GM23338 (cell line): ENCODE measurements at regions not wholly inside any gene's neighbourhood (a gene's known extent, or its start where the extent isn't known, plus 50 kb on each side); places are given as distances from the start of the nearest gene placed in this dataset.

Source experiments
- ATAC-seq: fragments of 200-7000 bp; cut with Tn5 transposase; 3 replicates; pipeline ENCODE4 v1.9.1; 2020
- DNase-seq: peaks from one replicate; pipeline ENCODE4 v3.0.0-alpha.2; 2015; ENCODE audit warnings: low spot score
- H2AFZ ChIP-seq: fragments of 200-600 bp; sonication (generic); 2 replicates; pipeline ENCODE4 v1.8.0; 2016; ENCODE audit warnings: antibody characterized with exemption, mild to moderate bottlenecking, moderate library complexity
- H3F3A ChIP-seq: fragments of 200-600 bp; sonication (generic); replicated peaks from 2 replicates; pipeline ENCODE4 v1.8.0; 2017; ENCODE audit warnings: antibody characterized with exemption, mixed run types, low read depth
- H3K27ac ChIP-seq: fragments of 200-600 bp; sonication (generic); 2 replicates; pipeline ENCODE4 v1.6.1; 2016; ENCODE audit warnings: low read depth
- H3K27me3 ChIP-seq: fragments of 200-600 bp; sonication (generic); 2 replicates; pipeline ENCODE4 v1.8.0; 2016; ENCODE audit warnings: mild to moderate bottlenecking, mixed run types, moderate library complexity; ENCODE audit not compliant: insufficient read depth
- H3K36me3 ChIP-seq: fragments of 200-600 bp; sonication (generic); 2 replicates; pipeline ENCODE4 v1.8.0; 2016; ENCODE audit warnings: mild to moderate bottlenecking; ENCODE audit not compliant: insufficient read depth
- H3K4me1 ChIP-seq: fragments of 200-600 bp; sonication (generic); 2 replicates; pipeline ENCODE4 v1.8.0; 2016; ENCODE audit warnings: mild to moderate bottlenecking, moderate library complexity; ENCODE audit not compliant: insufficient read depth
- H3K4me2 ChIP-seq: fragments of 200-600 bp; sonication (generic); 2 replicates; pipeline ENCODE4 v1.7.1; 2017; ENCODE audit warnings: mixed run types
- H3K4me3 ChIP-seq: fragments of 200-600 bp; sonication (generic); 2 replicates; pipeline ENCODE4 v1.6.1; 2016; ENCODE audit warnings: mixed run types
- H3K79me2 ChIP-seq: fragments of 200-600 bp; sonication (generic); replicated peaks from 2 replicates; pipeline ENCODE4 v1.8.0; 2017; ENCODE audit warnings: mild to moderate bottlenecking; ENCODE audit not compliant: insufficient read depth
- H3K9me2 ChIP-seq: fragments of 200-600 bp; sonication (generic); 2 replicates; pipeline ENCODE4 v1.8.0; 2017; ENCODE audit not compliant: insufficient read depth
- H4K20me1 ChIP-seq: fragments of 200-600 bp; sonication (generic); replicated peaks from 2 replicates; pipeline ENCODE4 v1.8.0; 2017; ENCODE audit warnings: mild to moderate bottlenecking; ENCODE audit not compliant: insufficient read depth
- H3K27ac Mint-ChIP-seq: 2 replicates; pipeline ENCODE4 v1.8.0; 2020; ENCODE audit warnings: inconsistent platforms, mild to moderate bottlenecking, moderate library complexity, mixed read lengths
- H3K27me3 Mint-ChIP-seq: 3 replicates; pipeline ENCODE4 v1.8.0; 2022; ENCODE audit warnings: low read depth, mild to moderate bottlenecking, moderate library complexity, mixed read lengths, inconsistent platforms; ENCODE audit not compliant: insufficient read depth, poor library complexity
- H3K36me3 Mint-ChIP-seq: 3 replicates; pipeline ENCODE4 v1.8.0; 2021; ENCODE audit warnings: low read depth, mild to moderate bottlenecking, inconsistent platforms, moderate library complexity, mixed read lengths
- H3K4me1 Mint-ChIP-seq: 3 replicates; pipeline ENCODE4 v1.8.0; 2020; ENCODE audit warnings: mild to moderate bottlenecking, inconsistent platforms, mixed read lengths
- H3K4me3 Mint-ChIP-seq: 3 replicates; pipeline ENCODE4 v1.8.0; 2021; ENCODE audit warnings: moderate library complexity, mild to moderate bottlenecking, inconsistent platforms, mixed read lengths
- H3K9me3 Mint-ChIP-seq: 3 replicates; pipeline ENCODE4 v1.8.0; 2020; ENCODE audit warnings: moderate library complexity, mild to moderate bottlenecking, inconsistent platforms, mixed read lengths
- CREB1 ChIP-seq: fragments of 250-450 bp; sonication (Bioruptor Pico); IDR thresholded peaks from 2 replicates; pipeline ENCODE4 v1.5.0; 2020; ENCODE audit warnings: low read depth, mild to moderate bottlenecking, moderate library complexity
- EZH2 ChIP-seq: fragments of 200-600 bp; sonication (generic); IDR thresholded peaks from one replicate; pipeline ENCODE4 v1.8.0; 2017; ENCODE audit warnings: antibody characterized with exemption, mild to moderate bottlenecking, low read depth; ENCODE audit not compliant: unreplicated experiment
- EZH2phosphoT487 ChIP-seq: fragments of 200-600 bp; sonication (generic); IDR thresholded peaks from one replicate; pipeline ENCODE4 v1.8.1; 2018; ENCODE audit warnings: antibody characterized with exemption; ENCODE audit not compliant: unreplicated experiment
- JUNB ChIP-seq: IDR thresholded peaks from one replicate; pipeline ENCODE4 v1.6.1; 2016; ENCODE audit warnings: antibody characterized with exemption; ENCODE audit not compliant: unreplicated experiment
- NANOG ChIP-seq: IDR thresholded peaks from 2 replicates; pipeline ENCODE4 v1.6.1; 2016; ENCODE audit warnings: antibody characterized with exemption, borderline replicate concordance
- POLR2AphosphoS5 ChIP-seq: IDR thresholded peaks from 2 replicates; pipeline ENCODE4 v1.6.1; 2016; ENCODE audit warnings: antibody characterized with exemption, low read depth
- STAT1 ChIP-seq: IDR thresholded peaks from one replicate; pipeline ENCODE4 v1.6.1; 2016; ENCODE audit warnings: antibody characterized with exemption; ENCODE audit not compliant: unreplicated experiment
- ZNF331 ChIP-seq: fragments of 250-450 bp; sonication (Bioruptor Pico); IDR thresholded peaks from 2 replicates; pipeline ENCODE4 v1.5.0; 2020; ENCODE audit warnings: low read depth, mild to moderate bottlenecking, moderate library complexity
- TF ChIP-seq, protein P1 (sequence below): IDR thresholded peaks from 2 replicates; pipeline ENCODE4 v1.6.1; 2016; ENCODE audit warnings: antibody characterized with exemption
- TF ChIP-seq, protein P2 (sequence below), 2 experiments: fragments of 200-600 bp in 1 of 2; sonication (generic) in 1 of 2; conservative IDR thresholded peaks; 2 replicates each; pipeline versions ENCODE4 v1.5.1 to v1.6.1; 2016 to 2017; ENCODE audit warnings: antibody characterized with exemption in 2 of 2, low read depth in 2 of 2, mild to moderate bottlenecking in 2 of 2, moderate library complexity in 1 of 2
- TF ChIP-seq, protein P3 (sequence below): fragments of 250-450 bp; sonication (Bioruptor Pico); IDR thresholded peaks from 2 replicates; pipeline ENCODE4 v1.5.0; 2020; ENCODE audit warnings: mild to moderate bottlenecking, moderate library complexity

DNA sequence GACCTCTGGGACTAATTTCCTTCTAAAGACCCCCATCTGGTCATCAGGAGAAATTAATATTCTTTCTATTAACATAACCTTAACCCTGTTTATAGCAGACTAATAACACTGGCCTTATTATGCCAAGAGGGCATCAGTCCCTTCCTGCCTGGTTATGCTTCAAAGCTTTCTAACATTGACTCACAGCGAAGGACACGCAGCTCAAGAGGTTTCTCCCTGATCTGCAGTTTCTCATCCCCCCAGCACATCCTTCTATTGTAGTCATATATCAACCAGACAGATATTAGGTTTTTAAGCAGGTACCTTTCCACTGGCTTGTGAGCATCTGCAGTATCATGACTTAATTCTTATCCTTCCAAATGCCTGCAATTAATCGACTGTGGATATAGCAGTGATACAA, 100.0 kb upstream of the CXCR4 start:
- Histone ChIP-seq H3K27me3 (no peaks in the 10 kb centered on the region), H3K4me3 (no peak overlapping the region), H3F3A (no peaks in the 10 kb centered on the region), H4K20me1 (no peaks in the 10 kb centered on the region), H3K36me3 (no peaks in the 10 kb centered on the region), H3K9me2 (peaks cover 13% of the 10 kb centered on the region; the same call in 1 of the 2 replicates), H3K27ac (no peak overlapping the region), H2AFZ (no peak overlapping the region), H3K4me1 (no peaks in the 10 kb centered on the region), H3K79me2 (no peaks in the 10 kb centered on the region), H3K4me2 (no peak overlapping the region)
- no peak for ATAC-seq
- H3K27ac Mint-ChIP-seq, result no peak overlapping the region
- no peak overlapping the region for H3K4me3 Mint-ChIP-seq
- H3K36me3 Mint-ChIP-seq, result no peaks in the 10 kb centered on the region
- no peaks in the 10 kb centered on the region for H3K4me1 Mint-ChIP-seq
- no peak for DNase-seq
- peaks cover 2% of the 10 kb centered on the region for H3K27me3 Mint-ChIP-seq
- no peaks in the 10 kb centered on the region for H3K9me3 Mint-ChIP-seq
- no peak for TF ChIP-seq ZNF331 (CRISPR knock-in tag)
- TF ChIP-seq STAT1, result no peak
- TF ChIP-seq EZH2phosphoT487, result no peak
- no peak for TF ChIP-seq NANOG
- no peak for TF ChIP-seq JUNB
- TF ChIP-seq, protein P1, sequence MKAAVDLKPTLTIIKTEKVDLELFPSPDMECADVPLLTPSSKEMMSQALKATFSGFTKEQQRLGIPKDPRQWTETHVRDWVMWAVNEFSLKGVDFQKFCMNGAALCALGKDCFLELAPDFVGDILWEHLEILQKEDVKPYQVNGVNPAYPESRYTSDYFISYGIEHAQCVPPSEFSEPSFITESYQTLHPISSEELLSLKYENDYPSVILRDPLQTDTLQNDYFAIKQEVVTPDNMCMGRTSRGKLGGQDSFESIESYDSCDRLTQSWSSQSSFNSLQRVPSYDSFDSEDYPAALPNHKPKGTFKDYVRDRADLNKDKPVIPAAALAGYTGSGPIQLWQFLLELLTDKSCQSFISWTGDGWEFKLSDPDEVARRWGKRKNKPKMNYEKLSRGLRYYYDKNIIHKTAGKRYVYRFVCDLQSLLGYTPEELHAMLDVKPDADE, result no peak
- TF ChIP-seq POLR2AphosphoS5, result no peak
- TF ChIP-seq EZH2, result no peak

DNA sequence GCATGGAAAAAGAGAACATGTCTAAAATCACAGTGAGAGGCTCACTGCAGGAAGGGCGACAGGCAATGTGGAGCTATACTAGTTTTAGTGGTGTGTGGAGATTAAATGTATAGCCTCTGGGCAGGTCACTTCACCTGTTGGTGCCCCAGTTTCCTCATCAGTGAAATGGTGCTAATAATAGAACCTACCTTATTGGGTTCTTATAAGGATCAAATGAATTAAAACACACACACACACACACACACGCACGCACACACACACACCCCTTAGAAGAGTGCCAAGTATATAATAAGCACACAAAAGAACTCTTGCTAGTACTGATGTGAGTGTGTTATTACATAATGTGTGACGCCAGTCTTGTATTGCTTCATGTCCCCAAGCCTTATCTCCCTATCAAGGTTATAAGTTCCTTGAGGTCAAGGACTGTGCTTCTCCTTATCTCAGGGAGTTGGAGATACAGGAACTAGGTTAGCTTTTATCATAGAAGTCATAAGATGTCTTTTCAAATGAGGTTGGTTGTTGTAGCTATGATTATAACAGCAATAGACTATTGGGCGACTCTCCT, 98.0 kb upstream of the CXCR4 start:
- Histone ChIP-seq H3K27ac (no peak overlapping the region), H3K36me3 (no peaks in the 10 kb centered on the region), H3K79me2 (no peaks in the 10 kb centered on the region), H3F3A (no peaks in the 10 kb centered on the region), H3K4me3 (no peak overlapping the region), H2AFZ (no peak overlapping the region), H4K20me1 (no peaks in the 10 kb centered on the region), H3K27me3 (no peaks in the 10 kb centered on the region), H3K9me2 (peaks cover 28% of the 10 kb centered on the region; the same call in 1 of the 2 replicates), H3K4me2 (no peak overlapping the region), H3K4me1 (no peaks in the 10 kb centered on the region)
- H3K4me3 Mint-ChIP-seq, result no peak overlapping the region
- ATAC-seq, result no peak
- no peaks in the 10 kb centered on the region for H3K9me3 Mint-ChIP-seq
- H3K4me1 Mint-ChIP-seq, result no peaks in the 10 kb centered on the region
- no peak overlapping the region for H3K27ac Mint-ChIP-seq
- H3K36me3 Mint-ChIP-seq, result no peaks in the 10 kb centered on the region
- peaks cover 2% of the 10 kb centered on the region for H3K27me3 Mint-ChIP-seq
- no peak for DNase-seq
- TF ChIP-seq, protein P2, sequence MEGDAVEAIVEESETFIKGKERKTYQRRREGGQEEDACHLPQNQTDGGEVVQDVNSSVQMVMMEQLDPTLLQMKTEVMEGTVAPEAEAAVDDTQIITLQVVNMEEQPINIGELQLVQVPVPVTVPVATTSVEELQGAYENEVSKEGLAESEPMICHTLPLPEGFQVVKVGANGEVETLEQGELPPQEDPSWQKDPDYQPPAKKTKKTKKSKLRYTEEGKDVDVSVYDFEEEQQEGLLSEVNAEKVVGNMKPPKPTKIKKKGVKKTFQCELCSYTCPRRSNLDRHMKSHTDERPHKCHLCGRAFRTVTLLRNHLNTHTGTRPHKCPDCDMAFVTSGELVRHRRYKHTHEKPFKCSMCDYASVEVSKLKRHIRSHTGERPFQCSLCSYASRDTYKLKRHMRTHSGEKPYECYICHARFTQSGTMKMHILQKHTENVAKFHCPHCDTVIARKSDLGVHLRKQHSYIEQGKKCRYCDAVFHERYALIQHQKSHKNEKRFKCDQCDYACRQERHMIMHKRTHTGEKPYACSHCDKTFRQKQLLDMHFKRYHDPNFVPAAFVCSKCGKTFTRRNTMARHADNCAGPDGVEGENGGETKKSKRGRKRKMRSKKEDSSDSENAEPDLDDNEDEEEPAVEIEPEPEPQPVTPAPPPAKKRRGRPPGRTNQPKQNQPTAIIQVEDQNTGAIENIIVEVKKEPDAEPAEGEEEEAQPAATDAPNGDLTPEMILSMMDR (conservative IDR thresholded peaks at IDR 0.05; ENCODE audit: low read depth in 2 of 2), result no peak
- TF ChIP-seq, protein P3, sequence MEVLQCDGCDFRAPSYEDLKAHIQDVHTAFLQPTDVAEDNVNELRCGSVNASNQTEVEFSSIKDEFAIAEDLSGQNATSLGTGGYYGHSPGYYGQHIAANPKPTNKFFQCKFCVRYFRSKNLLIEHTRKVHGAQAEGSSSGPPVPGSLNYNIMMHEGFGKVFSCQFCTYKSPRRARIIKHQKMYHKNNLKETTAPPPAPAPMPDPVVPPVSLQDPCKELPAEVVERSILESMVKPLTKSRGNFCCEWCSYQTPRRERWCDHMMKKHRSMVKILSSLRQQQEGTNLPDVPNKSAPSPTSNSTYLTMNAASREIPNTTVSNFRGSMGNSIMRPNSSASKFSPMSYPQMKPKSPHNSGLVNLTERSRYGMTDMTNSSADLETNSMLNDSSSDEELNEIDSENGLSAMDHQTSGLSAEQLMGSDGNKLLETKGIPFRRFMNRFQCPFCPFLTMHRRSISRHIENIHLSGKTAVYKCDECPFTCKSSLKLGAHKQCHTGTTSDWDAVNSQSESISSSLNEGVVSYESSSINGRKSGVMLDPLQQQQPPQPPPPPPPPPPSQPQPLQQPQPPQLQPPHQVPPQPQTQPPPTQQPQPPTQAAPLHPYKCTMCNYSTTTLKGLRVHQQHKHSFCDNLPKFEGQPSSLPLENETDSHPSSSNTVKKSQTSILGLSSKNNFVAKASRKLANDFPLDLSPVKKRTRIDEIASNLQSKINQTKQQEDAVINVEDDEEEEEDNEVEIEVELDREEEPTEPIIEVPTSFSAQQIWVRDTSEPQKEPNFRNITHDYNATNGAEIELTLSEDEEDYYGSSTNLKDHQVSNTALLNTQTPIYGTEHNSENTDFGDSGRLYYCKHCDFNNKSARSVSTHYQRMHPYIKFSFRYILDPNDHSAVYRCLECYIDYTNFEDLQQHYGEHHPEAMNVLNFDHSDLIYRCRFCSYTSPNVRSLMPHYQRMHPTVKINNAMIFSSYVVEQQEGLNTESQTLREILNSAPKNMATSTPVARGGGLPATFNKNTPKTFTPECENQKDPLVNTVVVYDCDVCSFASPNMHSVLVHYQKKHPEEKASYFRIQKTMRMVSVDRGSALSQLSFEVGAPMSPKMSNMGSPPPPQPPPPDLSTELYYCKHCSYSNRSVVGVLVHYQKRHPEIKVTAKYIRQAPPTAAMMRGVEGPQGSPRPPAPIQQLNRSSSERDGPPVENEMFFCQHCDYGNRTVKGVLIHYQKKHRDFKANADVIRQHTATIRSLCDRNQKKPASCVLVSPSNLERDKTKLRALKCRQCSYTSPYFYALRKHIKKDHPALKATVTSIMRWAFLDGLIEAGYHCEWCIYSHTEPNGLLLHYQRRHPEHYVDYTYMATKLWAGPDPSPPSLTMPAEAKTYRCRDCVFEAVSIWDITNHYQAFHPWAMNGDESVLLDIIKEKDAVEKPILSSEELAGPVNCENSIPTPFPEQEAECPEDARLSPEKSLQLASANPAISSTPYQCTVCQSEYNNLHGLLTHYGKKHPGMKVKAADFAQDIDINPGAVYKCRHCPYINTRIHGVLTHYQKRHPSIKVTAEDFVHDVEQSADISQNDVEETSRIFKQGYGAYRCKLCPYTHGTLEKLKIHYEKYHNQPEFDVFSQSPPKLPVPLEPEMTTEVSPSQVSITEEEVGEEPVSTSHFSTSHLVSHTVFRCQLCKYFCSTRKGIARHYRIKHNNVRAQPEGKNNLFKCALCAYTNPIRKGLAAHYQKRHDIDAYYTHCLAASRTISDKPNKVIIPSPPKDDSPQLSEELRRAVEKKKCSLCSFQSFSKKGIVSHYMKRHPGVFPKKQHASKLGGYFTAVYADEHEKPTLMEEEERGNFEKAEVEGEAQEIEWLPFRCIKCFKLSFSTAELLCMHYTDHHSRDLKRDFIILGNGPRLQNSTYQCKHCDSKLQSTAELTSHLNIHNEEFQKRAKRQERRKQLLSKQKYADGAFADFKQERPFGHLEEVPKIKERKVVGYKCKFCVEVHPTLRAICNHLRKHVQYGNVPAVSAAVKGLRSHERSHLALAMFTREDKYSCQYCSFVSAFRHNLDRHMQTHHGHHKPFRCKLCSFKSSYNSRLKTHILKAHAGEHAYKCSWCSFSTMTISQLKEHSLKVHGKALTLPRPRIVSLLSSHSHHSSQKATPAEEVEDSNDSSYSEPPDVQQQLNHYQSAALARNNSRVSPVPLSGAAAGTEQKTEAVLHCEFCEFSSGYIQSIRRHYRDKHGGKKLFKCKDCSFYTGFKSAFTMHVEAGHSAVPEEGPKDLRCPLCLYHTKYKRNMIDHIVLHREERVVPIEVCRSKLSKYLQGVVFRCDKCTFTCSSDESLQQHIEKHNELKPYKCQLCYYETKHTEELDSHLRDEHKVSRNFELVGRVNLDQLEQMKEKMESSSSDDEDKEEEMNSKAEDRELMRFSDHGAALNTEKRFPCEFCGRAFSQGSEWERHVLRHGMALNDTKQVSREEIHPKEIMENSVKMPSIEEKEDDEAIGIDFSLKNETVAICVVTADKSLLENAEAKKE (CRISPR knock-in tag), result no peak
- no peak for TF ChIP-seq EZH2
- no peak for TF ChIP-seq JUNB
- no peak for TF ChIP-seq CREB1 (CRISPR knock-in tag)
- no peak for TF ChIP-seq NANOG
- TF ChIP-seq ZNF331 (CRISPR knock-in tag), result no peak
- TF ChIP-seq POLR2AphosphoS5, result no peak
- no peak for TF ChIP-seq EZH2phosphoT487
